ENCODE measurements at regions not wholly inside any gene's neighbourhood (a gene's known extent, or its start where the extent isn't known, plus 50 kb on each side); places are given as distances from the start of the nearest gene placed in this dataset.

GRCh38 chr6:88377976-88378568 is 211.9 kb upstream of the CNR1 start:
- DNase-seq: no peak

- peak; percentile 90 for DNase-seq
Observed at GRCh38 chr6:88376768-88377387, 210.7 kb upstream of the CNR1 start.

GRCh38 chr6:88376197-88376596 is 210.1 kb upstream of the CNR1 start:
- no peak for DNase-seq

- no peak for DNase-seq
Observed at GRCh38 chr6:88374553-88374952, 208.4 kb upstream of the CNR1 start.

- DNase-seq: no peak
Observed at GRCh38 chr6:88371480-88371879, 205.3 kb upstream of the CNR1 start.

- no peak for DNase-seq
Observed at GRCh38 chr6:88370127-88370710, 204.1 kb upstream of the CNR1 start.

GRCh38 chr6:88369262-88369661 is 203.1 kb upstream of the CNR1 start:
- DNase-seq: no peak

- no peak for DNase-seq
Observed at GRCh38 chr6:88368071-88368787, 202.1 kb upstream of the CNR1 start.

GRCh38 chr6:88367248-88367647 is 201.1 kb upstream of the CNR1 start:
- no peak for DNase-seq

GRCh38 chr6:88366672-88367071 is 200.5 kb upstream of the CNR1 start:
- no peak for DNase-seq

GRCh38 chr6:88365656-88366055 is 199.5 kb upstream of the CNR1 start:
- no peak for DNase-seq

GRCh38 chr6:88365230-88365629 is 199.1 kb upstream of the CNR1 start:
- no peak for DNase-seq

GRCh38 chr6:88361754-88362153 is 195.6 kb upstream of the CNR1 start:
- no peak for DNase-seq

GRCh38 chr6:88361298-88361697 is 195.2 kb upstream of the CNR1 start:
- no peak for DNase-seq

GRCh38 chr6:88360203-88360797 is 194.2 kb upstream of the CNR1 start:
- no peak for DNase-seq

GRCh38 chr6:88359530-88360202 is 193.5 kb upstream of the CNR1 start:
- DNase-seq: no peak

- DNase-seq: no peak
Observed at GRCh38 chr6:88358846-88359245, 192.7 kb upstream of the CNR1 start.

- DNase-seq: no peak
Observed at GRCh38 chr6:88349511-88349910, 183.4 kb upstream of the CNR1 start.

GRCh38 chr6:88342336-88342735 is 176.2 kb upstream of the CNR1 start:
- DNase-seq: peak; percentile 92

- no peak for DNase-seq
Observed at GRCh38 chr6:88339761-88340160, 173.6 kb upstream of the CNR1 start.

- no peak for DNase-seq
Observed at GRCh38 chr6:88321306-88321705, 155.2 kb upstream of the CNR1 start.

GRCh38 chr6:88311561-88311960 is 145.4 kb upstream of the CNR1 start:
- no peak for DNase-seq

- no peak for DNase-seq
Observed at GRCh38 chr6:88304520-88304919, 138.4 kb upstream of the CNR1 start.
